GM12878 (cell line): ENCODE measurements at regions not wholly inside any gene's neighbourhood (a gene's known extent, or its start where the extent isn't known, plus 50 kb on each side); places are given as distances from the start of the nearest gene placed in this dataset.

Experiments
- FOXM1 ChIP-seq: IDR thresholded peaks from 2 replicates; pipeline ENCODE4 v1.6.1; 2012; ENCODE audit warnings: low read depth, mild to moderate bottlenecking, inconsistent platforms, low read length, moderate library complexity
- HDAC6 ChIP-seq: fragments of 200-600 bp; sonication (generic); IDR thresholded peaks from one replicate; pipeline ENCODE4 v1.8.0; 2017; ENCODE audit warnings: antibody characterized with exemption; ENCODE audit not compliant: unreplicated experiment
- NBN ChIP-seq: fragments of 450-650 bp; IDR thresholded peaks from 2 replicates; pipeline ENCODE4 v1.6.1; 2016
- RAD21 ChIP-seq: IDR thresholded peaks from 2 replicates; pipeline ENCODE4 v1.6.1; 2011; ENCODE audit warnings: mild to moderate bottlenecking, low read depth, low read length, moderate library complexity; ENCODE audit not compliant: insufficient read depth
- SMC3 ChIP-seq: IDR thresholded peaks from 2 replicates; pipeline ENCODE4 v1.6.1; 2011; ENCODE audit warnings: low read length, improper control_type of control experiment, borderline replicate concordance
- ZNF274 ChIP-seq: IDR thresholded peaks from one replicate; pipeline ENCODE4 v1.8.0; 2011; ENCODE audit not compliant: insufficient read length, insufficient read depth
- ZSCAN29 ChIP-seq: fragments of 450-650 bp; IDR thresholded peaks from 2 replicates; pipeline ENCODE4 v1.6.1; 2017; ENCODE audit warnings: mild to moderate bottlenecking, moderate library complexity
- TF ChIP-seq, protein P1 (sequence below): IDR thresholded peaks from 2 replicates; pipeline ENCODE4 v1.6.1; 2012; ENCODE audit warnings: mild to moderate bottlenecking, low read depth, low read length
- TF ChIP-seq, protein P2 (sequence below): IDR thresholded peaks from 2 replicates; pipeline ENCODE4 v1.6.1; 2011; ENCODE audit warnings: low read depth, low read length, improper control_type of control experiment, borderline replicate concordance

- TF ChIP-seq, protein P1, sequence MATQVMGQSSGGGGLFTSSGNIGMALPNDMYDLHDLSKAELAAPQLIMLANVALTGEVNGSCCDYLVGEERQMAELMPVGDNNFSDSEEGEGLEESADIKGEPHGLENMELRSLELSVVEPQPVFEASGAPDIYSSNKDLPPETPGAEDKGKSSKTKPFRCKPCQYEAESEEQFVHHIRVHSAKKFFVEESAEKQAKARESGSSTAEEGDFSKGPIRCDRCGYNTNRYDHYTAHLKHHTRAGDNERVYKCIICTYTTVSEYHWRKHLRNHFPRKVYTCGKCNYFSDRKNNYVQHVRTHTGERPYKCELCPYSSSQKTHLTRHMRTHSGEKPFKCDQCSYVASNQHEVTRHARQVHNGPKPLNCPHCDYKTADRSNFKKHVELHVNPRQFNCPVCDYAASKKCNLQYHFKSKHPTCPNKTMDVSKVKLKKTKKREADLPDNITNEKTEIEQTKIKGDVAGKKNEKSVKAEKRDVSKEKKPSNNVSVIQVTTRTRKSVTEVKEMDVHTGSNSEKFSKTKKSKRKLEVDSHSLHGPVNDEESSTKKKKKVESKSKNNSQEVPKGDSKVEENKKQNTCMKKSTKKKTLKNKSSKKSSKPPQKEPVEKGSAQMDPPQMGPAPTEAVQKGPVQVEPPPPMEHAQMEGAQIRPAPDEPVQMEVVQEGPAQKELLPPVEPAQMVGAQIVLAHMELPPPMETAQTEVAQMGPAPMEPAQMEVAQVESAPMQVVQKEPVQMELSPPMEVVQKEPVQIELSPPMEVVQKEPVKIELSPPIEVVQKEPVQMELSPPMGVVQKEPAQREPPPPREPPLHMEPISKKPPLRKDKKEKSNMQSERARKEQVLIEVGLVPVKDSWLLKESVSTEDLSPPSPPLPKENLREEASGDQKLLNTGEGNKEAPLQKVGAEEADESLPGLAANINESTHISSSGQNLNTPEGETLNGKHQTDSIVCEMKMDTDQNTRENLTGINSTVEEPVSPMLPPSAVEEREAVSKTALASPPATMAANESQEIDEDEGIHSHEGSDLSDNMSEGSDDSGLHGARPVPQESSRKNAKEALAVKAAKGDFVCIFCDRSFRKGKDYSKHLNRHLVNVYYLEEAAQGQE: no peak
- TF ChIP-seq ZSCAN29 (no peak), HDAC6 (no peak), ZNF274 (no peak), RAD21 (no peak), FOXM1 (no peak), SMC3 (no peak), NBN (no peak)
- TF ChIP-seq, protein P2, sequence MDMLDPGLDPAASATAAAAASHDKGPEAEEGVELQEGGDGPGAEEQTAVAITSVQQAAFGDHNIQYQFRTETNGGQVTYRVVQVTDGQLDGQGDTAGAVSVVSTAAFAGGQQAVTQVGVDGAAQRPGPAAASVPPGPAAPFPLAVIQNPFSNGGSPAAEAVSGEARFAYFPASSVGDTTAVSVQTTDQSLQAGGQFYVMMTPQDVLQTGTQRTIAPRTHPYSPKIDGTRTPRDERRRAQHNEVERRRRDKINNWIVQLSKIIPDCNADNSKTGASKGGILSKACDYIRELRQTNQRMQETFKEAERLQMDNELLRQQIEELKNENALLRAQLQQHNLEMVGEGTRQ: no peak
Measured at GRCh38 chr2:122542646-122543045, 787.2 kb downstream of the TSN start.
